GM12875 (cell line): ENCODE measurements at regions not wholly inside any gene's neighbourhood (a gene's known extent, or its start where the extent isn't known, plus 50 kb on each side); places are given as distances from the start of the nearest gene placed in this dataset.
"Not testable (repeated sequence)": the region's sequence is repeated elsewhere in the genome, so short reads cannot be mapped to it uniquely, and the experiment has no call there.

Experiments
- H3K4me3 ChIP-seq: one replicate; pipeline ENCODE4 v1.5.1; 2011; ENCODE audit warnings: low read depth, low read length, control low read depth
- CTCF ChIP-seq: IDR thresholded peaks from 2 replicates; pipeline ENCODE4 v1.5.1; 2011; ENCODE audit warnings: low read depth, mild to moderate bottlenecking, control low read depth, inconsistent platforms, low read length, moderate library complexity, borderline replicate concordance; ENCODE audit not compliant: insufficient read depth

GRCh38 chr20:48220033-48220633 is 434.9 kb upstream of the SULF2 start:
- TF ChIP-seq CTCF: no peak
- no peak overlapping the region for H3K4me3 ChIP-seq

DNA sequence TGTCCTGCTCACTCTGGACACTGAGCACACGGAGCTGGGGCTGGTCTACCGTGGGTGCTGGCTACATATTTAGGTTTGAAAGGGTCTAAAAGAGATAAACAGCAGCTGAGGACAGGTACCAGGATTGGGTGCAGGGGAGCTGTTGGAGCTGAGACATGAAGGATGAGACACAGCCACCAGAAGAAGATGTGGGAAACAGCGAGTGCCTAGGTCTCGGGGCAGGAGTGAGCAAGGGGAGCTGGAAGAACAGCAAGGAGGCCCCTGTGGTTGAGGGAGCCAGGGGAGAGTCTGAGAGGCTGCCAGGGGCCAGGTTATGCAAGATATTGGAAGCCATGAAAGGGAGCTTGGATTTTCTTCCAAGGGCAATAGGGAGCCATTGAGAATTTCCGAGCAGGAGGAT is 434.0 kb upstream of the SULF2 start:
- no peak for TF ChIP-seq CTCF

GRCh38 chr20:48217190-48217589 is 431.9 kb upstream of the SULF2 start:
- no peak for TF ChIP-seq CTCF

More for the DNA sequence above, 434.0 kb upstream of the SULF2 start:
- H3K4me3 ChIP-seq: no peak overlapping the region

DNA sequence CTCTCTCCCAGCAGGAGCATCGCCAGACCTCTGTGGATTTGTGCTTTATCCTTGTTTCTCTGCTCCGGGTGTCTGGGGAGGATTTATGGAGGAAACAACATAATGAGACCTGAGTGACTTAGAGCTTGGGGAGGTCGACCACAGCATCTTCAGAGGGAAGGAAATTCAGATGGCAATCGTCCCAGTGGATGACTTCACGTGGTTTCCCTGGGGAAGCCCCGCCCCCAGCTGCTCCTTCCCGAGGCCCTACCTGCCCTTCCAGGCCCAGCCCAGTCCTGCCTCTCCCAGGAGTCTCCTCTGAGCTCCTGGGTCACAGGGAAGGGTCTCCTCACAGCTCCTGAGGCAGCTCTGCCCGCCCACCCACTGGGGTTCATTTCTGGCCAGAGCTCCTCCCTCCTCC is 430.3 kb upstream of the SULF2 start:
- TF ChIP-seq CTCF: no peak
- H3K4me3 ChIP-seq: no peak overlapping the region

More at GRCh38 chr20:48217190-48217589, 431.9 kb upstream of the SULF2 start:
- H3K4me3 ChIP-seq: no peak overlapping the region

GRCh38 chr20:48214601-48215000 is 429.3 kb upstream of the SULF2 start:
- no peak for TF ChIP-seq CTCF
- no peak overlapping the region for H3K4me3 ChIP-seq

GRCh38 chr20:48213635-48214034 is 428.4 kb upstream of the SULF2 start:
- not testable (repeated sequence) for H3K4me3 ChIP-seq

GRCh38 chr20:48212806-48213509 is 427.7 kb upstream of the SULF2 start:
- H3K4me3 ChIP-seq: no peak overlapping the region
- TF ChIP-seq CTCF: no peak
